NCI-H146 (cell line): ENCODE measurements at regions not wholly inside any gene's neighbourhood (a gene's known extent, or its start where the extent isn't known, plus 50 kb on each side); places are given as distances from the start of the nearest gene placed in this dataset.
"Not testable (repeated sequence)": the region's sequence is repeated elsewhere in the genome, so short reads cannot be mapped to it uniquely, and the experiment has no call there.

Experiments
- DNase-seq: peaks from one replicate; lab custom pipeline; 2025; lab: John Stamatoyannopoulos, UW

- DNase-seq = no peak
Observed at GRCh38 chr3:118765636-118766305, 268.9 kb downstream of the IGSF11 start.

- no peak for DNase-seq
Observed at GRCh38 chr3:118766306-118766669, 268.4 kb downstream of the IGSF11 start.

DNA sequence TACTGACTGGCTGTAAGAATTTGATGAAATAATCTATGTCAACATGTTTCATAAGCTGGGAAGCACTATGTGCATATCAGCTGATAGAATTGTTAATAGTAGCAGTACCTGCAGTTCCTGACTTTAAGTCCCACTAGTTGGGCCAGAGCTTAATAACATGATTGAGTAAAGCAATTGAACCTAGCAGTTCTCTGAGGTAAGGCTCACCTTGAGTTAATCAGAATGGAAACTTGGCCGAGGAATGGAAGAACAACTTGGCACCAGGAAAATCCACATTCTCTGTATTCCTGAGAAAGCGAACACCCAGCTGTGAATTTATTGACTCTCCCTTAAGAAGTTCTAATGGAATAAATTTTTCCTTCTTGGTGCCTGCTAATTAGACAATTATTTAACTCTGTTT, 262.6 kb downstream of the IGSF11 start:
- no peak for DNase-seq

GRCh38 chr3:118772547-118773011, 262.1 kb downstream of the IGSF11 start:
- DNase-seq = peak; percentile 10

- no peak for DNase-seq
Observed at GRCh38 chr3:118775021-118775420, 259.6 kb downstream of the IGSF11 start.

- DNase-seq = no peak
Observed at GRCh38 chr3:118778201-118778600, 256.4 kb downstream of the IGSF11 start.

- DNase-seq = no peak
Observed at GRCh38 chr3:118781232-118781631, 253.4 kb downstream of the IGSF11 start.

GRCh38 chr3:118781839-118782238, 252.8 kb downstream of the IGSF11 start:
- DNase-seq = no peak

GRCh38 chr3:118782755-118783202, 251.9 kb downstream of the IGSF11 start:
- DNase-seq = no peak

DNA sequence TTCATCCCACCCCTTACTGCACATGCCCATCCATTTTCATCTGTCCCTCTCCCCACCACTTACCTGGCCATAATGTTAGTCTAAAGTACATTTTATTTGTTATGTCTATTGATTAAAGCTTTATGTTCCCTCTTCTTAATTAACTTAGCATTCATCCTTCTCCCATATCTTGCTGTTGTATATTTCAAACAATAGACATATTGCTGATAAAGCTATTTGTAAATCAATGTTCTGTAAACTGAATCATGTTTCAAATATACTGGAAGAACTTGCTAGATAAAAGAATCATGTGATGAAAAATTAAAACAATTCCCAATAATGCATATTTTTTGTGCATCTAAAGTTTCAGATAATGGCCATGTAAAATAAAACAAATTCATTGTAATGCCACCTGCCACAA, 249.2 kb downstream of the IGSF11 start:
- no peak for DNase-seq

DNA sequence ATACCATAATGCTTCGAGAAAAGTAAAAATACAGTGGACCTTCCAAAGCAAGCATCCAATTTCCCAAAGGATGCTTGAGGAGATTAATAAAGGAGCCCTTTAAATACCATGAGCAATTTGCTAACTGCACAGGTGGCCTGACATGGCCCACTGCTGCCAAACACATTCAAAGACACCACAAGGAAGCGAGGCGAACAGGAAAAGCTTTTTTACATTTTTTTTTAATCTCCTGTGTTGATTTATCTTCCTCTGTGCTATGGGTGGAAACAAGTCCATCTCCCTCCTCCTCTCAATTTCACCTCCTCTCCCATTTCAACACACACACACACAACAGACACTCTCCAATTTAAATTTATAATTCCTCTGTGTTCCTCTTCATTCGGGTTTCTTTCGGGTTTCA, 243.4 kb downstream of the IGSF11 start:
- peak; percentile 9 for DNase-seq

DNA sequence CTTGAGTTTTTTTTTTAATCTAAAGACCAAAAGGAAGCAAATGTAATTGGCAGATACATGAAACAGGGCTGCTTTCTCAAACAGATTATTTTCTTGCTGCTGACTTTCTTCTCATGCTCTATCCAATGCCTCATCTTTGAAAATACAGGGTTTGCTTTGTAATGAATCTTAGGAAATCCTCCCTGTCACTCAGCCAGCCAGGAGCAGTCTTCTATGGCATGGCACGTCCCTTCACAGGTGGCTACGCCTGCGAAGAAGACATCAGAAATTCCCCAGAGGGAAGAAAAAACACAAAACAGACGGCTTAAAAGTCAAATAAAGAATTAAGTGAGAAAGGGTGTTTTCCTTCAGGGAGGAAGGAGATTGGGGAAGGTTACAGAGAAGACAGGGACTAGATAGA, 242.5 kb downstream of the IGSF11 start:
- no peak for DNase-seq

DNA sequence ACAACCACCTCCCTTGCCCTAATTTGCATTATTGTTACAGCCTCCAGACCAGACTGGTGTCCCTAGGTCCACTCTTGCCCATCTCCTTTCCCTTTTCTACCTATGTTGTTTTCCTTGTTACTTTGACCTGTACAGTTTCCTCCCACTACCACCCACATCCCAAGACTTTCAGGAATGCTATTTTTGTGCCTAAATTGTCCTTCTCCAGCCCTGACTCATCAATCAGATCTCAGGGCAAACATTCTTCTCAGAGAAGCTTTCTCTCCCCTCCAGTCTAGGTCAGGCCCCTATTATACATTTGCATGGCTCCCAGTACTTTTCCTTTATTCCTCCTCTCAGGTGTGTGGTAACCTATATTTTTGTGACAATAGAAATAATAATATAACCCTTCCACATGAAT, 241.5 kb downstream of the IGSF11 start:
- DNase-seq = no peak

DNA sequence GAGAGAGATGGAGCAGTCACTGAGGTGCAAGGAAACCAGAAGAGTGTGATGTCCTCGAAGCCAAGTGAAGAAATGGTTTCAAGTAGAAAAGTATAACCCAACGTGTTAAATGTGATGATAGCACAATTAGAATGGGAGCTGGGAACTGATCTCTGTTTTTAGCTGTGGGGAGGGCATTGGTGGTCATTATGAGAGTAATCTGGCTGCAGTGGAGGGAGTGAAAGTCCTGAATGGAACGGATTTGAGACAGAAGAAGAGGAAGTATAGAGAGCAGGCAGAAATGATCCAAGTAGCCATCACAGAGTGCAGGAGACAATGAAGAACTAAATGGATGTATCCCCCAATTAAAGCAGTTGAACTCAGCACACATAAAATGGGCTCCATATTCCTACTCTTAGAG, 235.3 kb downstream of the IGSF11 start:
- no peak for DNase-seq

- no peak for DNase-seq
Observed at GRCh38 chr3:118801899-118802298, 232.7 kb downstream of the IGSF11 start.

DNA sequence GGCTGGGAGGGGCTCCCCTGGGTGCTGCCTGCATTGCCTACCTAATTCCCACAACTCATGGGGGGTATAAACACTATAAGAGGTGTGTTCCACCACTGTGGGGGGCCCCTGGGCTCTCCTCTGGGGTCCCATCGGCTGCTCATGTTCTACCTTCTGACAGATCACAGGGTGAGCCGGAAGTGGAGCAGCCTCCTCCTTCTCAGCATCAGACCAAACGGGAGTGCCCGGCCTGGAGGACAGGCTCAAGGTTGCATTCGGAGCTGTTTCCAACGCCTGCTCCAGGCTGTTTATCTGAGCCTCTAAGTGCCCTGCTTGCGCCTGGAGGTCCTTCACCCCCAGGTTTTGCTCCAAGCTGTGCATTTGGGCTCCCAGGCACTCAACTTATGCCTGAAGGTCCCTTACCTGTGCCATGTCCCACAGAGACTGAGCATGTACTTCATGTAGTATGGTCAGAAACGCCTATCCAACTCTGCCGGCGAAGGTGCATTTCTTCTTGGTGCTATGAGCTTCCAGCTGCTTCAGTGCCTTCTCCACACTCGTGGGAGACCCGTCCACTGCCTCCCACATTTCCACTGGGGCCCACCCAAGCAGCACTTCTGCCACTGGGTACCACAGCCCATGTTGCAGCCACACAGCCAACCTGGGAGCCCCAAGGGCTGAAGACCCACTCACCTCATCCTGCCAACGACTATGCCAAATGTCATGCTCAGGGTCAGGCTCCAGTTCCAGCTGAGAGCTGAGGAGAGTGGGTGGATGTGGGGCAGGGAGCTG, 232.1 kb downstream of the IGSF11 start:
- no peak for DNase-seq

DNA sequence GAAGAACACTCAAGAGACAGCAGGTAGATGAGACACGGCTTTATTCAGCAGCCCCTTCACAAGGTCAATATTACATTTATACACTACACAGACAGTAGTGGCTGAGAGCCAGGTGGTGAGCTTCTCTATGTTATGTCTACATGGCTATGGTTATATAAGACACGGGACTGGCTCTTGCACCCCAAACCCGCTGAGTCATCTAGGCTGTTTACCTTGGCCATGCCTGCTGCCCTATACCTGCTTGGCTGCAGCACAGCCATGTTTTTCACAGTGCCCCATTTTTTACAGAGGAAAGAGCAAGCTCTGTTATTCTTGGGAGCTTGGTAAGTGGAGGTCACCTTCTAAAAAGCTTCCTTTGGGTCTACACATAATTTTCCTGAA, 231.6 kb downstream of the IGSF11 start:
- no peak for DNase-seq

- no peak for DNase-seq
Observed at GRCh38 chr3:118805007-118805406, 229.6 kb downstream of the IGSF11 start.

GRCh38 chr3:118806423-118806822, 228.2 kb downstream of the IGSF11 start:
- no peak for DNase-seq

DNA sequence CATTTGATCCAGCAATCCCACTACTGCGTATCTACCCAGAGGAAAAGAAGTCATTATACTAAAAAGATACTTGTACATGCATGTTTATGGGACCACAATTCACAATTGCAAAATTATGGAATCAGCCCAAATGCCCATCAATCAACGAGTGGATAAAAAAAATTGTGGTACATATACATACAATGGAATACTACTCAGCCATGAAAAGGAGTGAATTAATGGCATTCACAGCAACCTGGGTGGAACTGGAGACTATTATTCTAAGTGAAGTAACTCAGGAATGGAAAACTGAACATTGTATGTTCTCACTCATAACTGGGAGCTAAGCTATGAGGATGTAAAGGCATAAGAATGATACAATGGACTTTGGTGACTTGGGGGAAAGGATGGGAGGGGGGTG, 227.3 kb downstream of the IGSF11 start:
- DNase-seq = not testable (repeated sequence)

DNA sequence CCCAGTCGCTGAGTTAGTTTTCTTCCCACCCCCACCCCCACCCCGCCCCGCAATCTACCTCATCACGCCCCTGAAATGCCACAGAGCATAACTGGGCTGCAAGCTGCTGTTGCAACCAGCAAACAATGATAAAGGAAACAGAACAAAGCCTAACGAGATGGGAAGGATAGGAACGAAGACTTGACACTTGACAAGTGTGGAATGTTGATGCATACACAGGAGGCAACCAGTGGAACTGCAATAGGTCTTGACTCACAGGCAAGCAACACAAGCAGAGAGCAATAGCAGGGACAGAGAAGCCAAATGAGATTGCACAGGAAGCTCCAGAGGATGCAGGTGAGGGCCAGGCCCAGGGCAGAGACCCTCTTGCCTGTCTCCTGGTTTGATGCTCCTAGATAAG, 225.9 kb downstream of the IGSF11 start:
- no peak for DNase-seq

DNA sequence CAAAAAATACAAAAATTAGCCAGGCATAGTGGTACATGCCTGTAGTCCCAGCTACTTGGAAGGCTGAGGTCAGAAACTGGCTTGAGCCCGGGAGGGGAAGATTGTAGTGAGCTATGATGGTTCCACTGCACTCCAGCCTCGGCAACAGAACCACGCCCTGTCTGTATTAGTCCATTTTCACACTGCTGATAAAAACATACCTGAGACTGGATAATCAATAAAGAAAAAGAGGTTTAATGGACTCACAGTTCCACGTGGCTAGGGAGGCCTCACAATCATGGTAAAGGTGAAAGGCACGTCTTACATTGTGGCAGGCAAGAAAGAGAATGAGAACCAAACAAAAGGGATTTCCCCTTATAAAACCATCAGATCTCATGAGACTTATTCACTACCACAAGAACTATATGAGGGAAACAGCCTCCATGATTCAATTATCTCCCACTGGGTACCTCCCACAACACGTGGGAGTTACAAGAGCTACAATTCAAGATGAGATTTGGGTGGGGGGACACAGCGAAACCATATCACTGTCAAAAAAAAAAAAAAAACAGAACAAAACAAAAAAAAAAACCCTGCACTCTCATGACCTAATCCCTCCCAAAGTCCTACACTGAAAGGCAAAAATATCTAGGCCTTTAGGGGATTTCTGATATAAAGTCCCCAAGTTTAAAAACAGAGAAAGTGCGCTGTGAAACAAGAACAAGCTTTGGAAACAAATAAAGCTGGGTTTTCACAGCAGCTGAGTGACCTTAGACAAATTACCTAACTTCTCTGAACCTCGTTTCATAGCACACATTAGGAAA, 224.7 kb downstream of the IGSF11 start:
- no peak for DNase-seq

DNA sequence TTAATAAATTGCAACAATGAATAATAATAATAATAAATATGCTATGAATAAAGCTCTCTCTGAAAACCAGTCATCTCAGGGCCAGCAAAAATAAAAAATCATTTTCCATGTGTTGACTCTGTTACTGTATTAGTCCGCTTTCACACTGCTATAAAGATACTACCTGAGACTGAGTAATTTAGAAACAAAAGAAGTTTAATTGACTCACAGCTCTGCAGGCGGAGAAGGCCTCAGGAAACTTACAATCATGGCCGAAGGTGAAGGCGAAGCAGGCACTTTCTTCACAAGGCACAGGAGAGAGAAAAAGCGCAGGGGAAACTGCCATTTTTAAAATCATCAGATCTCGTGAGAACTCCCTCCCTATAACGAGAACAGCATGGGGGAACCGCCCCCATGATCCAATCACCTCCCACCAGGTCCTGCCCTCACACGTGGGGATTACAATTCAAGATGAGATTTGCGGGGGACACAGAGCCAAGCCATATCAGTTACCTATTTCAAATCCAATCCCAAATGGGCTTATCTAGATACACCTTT, 224.1 kb downstream of the IGSF11 start:
- DNase-seq = no peak
